HUDEP-2 (cell line): ENCODE measurements at regions not wholly inside any gene's neighbourhood (a gene's known extent, or its start where the extent isn't known, plus 50 kb on each side); places are given as distances from the start of the nearest gene placed in this dataset.
"Not testable (repeated sequence)": the region's sequence is repeated elsewhere in the genome, so short reads cannot be mapped to it uniquely, and the experiment has no call there.

Experiments
- DNase-seq, 76 experiments: peaks; one replicate each; lab custom pipeline; 2025; ENCODE audit not compliant: unreplicated experiment in 76 of 76; lab: John Stamatoyannopoulos, UW

DNA sequence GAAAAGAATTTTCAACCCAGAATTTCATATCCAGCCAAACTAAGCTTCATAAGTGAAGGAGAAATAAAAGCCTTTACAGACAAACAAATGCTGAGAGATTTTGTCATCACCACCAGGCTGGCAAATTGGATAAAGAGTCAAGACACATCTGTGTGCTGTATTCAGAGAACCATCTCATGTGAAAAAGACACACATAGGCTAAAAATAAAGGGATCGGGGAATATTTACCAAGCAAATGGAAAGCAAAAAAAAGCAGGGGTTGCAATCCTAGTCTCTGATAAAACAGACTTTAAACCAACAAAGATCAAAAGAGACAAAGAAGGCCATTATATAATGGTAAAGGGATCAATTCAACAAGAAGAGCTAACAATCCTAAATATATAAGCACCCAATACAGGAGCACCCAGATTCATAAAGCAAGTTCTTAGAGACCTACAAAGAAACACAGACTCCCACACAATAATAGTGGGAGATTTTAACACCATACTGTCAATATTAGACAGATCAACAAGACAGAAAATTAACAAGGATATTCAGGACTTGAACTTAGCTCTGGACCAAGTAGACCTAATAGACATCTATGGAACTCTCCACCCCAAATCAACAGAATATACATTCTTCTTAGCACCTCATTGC lies 55.9 kb upstream of the ACSM6 start:
- not testable (repeated sequence) for DNase-seq

DNA sequence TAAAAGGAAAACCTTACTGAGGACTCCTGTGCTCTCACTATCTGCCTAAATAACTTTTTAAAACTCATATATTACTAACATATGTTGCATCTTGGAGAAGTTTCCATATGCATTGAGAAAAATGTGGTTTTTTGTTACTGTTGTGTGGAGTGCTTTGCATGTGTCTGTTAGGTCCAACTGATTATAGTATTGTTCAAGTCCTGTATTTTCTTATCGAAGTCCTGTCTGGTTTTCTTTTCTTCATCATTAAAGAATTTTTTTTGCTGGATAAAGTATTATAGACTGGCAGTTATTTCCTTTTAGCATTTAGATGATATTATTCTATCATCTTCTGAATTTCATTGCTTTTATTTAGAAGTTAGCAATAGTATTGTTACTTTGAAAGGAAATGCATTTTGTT lies 59.5 kb upstream of the ACSM6 start:
- no peak for DNase-seq

- no peak for DNase-seq
These were observed 60.0 kb upstream of the ACSM6 start for GRCh38 chr10:95133997-95134396.

DNA sequence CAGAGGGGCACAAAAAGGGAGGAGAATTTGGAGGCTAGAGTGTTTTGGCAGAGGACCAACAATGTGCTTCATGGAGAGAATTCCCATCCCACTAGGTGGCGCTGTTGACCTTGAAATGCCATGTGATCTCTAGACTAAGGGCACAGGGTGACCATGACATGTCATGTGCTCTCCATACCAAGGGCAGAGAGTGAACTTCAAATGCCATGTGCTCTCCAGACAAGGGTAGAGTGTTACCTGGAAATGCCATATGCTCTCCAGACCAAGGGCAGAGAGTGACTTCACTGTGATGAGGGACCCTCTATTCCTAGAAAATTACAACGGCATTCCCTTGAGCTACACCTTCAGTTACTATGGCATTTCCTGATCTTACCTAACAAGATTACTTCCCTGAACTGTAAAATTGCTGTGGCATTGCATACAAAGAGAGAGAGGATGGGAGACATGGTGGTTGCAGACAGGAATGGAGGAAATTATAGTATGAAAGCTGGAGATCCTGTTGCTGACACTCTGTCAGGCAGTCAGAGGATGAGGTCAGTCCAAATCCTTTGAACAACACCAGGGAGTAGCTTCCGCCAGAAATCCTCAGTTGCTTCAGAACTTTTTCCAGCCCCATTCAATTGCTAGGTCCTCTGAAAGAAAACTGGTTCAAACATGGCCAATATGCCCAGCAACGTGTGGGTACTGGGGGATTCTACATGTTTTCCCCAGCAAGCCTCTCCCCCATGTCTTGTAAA lies 60.9 kb upstream of the ACSM6 start:
- DNase-seq: peak in 75 of 76 experiments; percentile 8 to 90 (median 70)

GRCh38 chr10:95130429-95130828 lies 61.1 kb upstream of the CYP2C8 start:
- DNase-seq: not testable (repeated sequence)

GRCh38 chr10:95125582-95125981 lies 56.3 kb upstream of the CYP2C8 start:
- no peak for DNase-seq

- DNase-seq: no peak
These were observed 53.4 kb upstream of the CYP2C8 start for GRCh38 chr10:95122736-95123135.

GRCh38 chr10:95121904-95122303 lies 52.6 kb upstream of the CYP2C8 start:
- DNase-seq: no peak
